ENCODE measurements at regions not wholly inside any gene's neighbourhood (a gene's known extent, or its start where the extent isn't known, plus 50 kb on each side); places are given as distances from the start of the nearest gene placed in this dataset.
A peak's percentile ranks its signal among the peaks of the same experiment; 100 is the strongest.

DNA sequence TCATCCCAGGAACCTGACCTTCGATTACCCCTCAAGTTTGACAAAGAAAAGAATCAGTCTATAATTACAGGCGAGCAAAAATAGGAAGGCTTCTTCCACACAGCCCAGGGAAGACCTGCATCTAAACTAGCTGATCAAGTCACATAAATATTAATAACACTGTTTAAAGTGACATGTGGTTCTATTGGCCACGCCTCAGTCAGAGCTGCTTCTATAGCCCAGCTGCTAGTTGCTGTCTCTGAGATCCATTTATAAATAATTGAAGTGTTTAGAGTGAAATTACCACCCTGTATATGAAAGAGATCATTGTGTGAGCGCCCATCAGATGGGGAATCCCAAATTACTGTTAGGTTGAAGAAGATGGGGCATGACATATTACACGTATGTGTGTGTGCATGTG is 426.0 kb downstream of the CDH2 start:
- no peak for DNase-seq

DNA sequence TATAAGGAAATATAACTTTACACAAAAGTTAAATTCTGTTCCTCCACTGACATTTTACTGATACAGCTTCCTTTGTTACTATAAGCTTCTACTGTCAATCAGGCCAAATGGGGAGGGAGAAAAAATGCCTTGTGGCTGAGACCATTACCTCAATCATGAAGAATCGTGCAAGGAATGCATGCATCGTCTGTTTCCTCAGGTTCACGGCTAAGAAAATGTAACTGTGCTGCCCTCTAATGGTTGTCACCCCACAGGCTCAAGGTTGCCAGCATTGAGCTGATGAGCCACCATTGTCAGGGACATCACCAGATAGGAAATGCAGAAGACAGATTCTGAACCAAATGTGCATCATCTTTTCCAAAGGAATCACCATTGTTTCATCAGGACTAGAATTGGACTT is 426.9 kb downstream of the CDH2 start:
- peak; percentile 36 for DNase-seq

DNA sequence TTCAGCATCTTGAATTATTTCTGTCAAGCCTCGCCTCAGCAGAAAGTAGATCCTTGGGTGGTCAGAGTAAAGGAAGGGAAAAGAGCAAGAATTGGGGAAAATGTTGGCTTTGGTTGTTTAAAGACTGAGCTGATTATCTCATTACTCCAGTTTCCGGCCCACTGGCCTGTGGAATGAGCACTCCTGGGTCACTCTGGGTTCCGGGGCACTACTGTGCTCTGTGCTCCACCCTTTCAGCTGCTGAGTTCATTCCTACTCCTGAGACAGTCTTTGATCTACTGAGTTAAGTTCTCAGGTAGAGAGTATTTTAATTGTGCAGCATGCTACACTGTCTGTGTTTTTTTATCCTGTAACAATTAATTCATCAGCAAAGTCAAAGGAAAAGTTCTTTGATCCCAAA is 427.7 kb downstream of the CDH2 start:
- no peak for DNase-seq

DNA sequence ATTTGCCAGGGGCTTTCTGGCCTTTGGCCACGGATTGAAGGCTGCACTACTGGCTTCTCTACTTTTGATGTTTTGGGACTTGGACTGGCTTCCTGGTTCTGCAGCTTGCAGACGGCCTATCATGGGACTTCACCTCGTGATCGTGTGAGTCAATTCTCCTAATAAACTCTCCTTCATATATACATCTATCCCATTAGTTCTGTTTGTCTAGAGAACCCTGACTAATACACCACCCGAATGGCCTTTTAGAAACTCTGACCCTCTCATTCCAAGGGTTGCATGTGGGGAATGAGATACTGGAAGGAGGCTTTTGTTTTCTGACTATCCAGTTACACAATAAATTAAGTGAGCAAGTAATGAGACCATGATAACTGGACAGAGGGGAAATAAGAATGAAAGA is 430.7 kb downstream of the CDH2 start:
- no peak for DNase-seq

DNA sequence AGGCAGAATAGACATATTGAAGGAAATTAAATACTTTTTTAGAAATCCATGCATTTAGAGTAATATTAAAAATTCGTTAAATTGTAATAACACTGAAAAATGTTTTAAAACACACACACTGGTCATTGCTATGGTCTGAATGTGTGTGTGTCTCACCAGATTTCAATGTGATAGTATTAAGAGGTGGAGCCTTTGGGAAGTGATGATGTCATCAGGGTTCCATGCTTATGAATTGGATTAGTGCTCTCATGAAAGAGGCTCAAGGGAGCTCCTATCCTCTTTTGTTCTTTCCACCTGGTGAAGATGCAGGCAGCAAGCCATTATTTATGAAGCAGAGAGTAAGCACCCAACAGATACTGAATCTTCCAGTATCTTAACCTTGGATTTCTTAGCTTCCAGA is 441.8 kb downstream of the CDH2 start:
- no peak for DNase-seq

DNA sequence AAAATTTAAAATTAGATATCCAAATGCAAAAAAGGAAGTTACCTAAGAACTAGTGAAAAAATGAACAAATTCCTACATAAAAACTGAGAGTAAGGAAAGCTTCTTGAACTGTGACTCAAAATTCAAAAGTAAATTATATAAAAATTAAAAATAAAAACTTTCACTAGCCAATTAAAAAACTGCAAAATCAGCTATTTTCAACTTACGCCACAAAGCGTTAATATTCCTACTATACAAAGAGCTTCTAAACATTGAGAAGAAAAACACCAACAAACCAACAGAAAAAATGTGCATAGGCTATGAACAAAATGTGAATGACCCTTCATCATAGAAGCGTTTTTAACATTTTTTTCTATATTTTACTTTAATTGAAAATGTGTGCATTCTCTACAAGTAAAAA is 445.7 kb downstream of the CDH2 start:
- no peak for DNase-seq

DNA sequence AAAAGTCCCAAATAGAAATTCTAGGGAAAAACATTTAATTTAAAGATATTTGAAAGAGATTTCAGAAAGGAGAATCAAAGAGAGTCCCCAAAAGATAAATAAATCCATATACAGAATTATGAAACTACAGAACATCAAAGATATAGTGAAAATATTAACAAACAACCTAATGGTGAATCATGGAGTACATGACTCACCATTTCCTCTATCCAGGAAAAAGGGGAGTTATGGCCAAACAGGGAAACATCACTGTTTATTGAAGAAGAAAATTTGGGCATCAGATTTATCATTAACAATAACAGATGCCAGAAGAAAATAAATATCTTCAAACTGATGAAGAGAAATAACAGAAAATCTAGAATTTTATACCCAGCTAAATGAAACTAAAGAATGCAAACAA is 448.3 kb downstream of the CDH2 start:
- DNase-seq: no peak

DNA sequence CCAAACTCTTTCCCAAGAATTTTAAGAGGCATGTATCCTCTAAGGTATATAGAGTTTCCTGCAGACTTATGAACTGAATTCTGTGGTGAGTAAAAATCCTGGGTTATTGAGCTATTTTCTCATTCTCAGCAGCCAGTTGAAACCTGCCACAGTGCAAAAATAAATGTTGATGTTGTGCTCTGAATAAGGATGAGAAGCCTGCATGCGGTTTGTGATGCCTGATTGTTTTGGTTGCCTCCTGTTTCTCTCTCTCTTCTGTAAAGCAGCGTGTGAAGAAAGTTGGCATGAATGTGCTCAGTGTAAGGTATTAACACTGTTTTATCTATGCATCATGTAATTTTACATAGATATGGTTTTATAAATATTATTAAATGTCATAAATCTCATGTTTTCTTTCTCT is 452.6 kb downstream of the CDH2 start:
- DNase-seq: no peak

DNA sequence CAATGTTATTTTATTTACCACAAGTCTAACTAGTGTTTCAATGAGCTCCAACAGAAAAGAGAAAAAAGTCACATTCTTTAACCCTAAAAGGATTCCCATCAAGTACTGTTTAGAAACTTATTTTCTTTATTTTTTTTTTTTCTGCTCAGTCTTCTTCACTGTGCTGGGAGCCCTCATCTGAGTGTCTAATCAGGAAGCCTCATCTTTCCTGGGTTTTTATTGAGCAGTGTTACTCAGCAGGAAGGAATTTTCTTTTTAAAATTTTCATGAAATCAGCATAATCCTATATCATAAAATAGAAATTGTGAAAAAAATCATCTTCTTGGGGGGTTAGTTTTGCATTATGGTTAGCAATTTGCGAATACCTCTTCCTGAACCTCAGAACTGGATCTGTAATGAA is 453.8 kb downstream of the CDH2 start:
- no peak for DNase-seq

DNA sequence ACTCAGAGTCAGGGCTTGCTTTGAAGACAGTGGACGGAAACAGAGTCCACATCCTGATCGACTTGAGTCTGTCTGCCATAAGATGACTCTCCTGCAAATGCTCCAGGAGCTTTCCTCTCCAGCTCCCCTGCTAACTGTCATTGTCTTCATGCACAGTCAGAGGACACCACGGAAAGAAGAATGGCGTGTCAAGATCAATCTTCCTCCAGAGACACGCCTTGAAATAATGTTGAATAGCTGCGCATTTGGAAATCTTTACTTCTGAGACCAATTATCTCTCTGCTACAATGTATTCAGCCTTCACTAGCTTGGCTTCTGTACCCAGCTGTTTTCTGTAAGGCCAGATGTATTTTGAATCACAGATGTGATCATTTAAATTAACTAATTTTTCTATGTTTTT is 457.2 kb downstream of the CDH2 start:
- no peak for DNase-seq

DNA sequence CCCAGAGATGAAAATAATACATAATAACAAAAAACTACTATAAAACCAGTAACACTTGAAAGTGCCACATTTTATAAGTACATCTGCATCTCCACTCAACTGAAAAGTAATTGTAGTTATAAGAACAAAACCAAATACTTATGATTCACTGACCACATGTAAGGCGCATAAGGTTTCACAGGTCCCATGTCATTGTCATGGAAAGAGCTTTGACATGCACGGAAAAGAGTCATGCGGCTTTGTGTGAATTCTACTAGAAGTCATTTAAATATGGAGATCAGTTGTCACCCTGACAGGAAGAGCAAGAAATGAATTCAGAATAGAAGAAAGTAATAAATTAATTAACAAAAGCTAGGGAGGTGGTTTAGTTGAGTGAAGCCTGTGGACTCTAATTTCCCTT is 459.1 kb downstream of the CDH2 start:
- no peak for DNase-seq

DNA sequence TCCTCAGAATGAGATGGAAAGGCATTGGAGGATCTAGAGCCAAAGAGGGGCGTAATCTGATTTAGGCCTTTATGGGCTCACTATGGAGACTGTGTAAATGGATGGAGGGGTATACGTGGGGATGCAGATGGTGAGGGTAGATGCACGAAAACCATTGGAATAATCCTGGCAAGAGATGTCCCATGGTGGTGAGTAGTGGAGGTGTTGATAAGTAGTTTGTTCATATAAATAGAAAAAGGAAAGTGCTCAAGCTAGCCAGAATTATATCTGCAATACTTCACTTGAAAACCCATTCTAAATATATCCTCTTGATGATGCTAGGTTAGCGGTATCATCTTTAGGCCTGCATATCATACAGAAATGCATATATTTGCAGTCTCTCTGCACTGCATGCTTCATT is 459.7 kb downstream of the CDH2 start:
- no peak for DNase-seq

DNA sequence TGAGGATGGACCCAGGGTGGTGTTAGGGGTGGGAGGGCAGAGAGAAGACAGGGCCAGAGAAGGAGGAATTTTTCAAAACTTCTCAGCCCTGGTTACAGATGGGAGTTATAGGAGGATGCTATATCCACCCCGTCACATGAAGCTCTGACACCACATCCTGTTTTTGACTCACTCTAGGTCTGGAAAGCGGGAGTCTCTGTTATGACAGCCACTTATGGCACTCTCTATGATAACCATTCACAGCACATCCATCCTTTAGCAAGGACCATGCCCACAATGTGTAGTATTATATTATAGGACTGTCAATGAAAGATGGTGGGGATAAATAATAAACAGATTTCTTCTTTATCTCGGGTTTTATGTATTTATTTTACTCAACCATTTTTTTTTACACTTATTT is 461.2 kb downstream of the CDH2 start:
- DNase-seq: no peak

DNA sequence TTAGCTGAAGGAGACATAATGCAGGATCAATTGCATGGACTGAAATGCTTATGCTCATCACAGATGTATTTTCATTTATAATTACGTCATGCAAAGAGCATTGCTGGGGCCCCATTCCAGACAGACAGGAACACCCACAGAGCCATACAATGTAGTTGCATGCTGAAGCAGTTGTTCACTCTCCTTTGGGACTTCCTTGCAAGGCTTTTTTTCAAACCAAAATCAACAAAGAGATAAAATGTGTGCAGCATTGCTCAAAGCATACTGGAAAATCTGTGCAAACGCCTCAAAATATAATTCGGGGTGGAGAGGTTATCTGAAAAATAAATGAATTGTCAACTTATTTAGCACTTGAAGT is 463.2 kb downstream of the CDH2 start:
- DNase-seq: peak; percentile 75

DNA sequence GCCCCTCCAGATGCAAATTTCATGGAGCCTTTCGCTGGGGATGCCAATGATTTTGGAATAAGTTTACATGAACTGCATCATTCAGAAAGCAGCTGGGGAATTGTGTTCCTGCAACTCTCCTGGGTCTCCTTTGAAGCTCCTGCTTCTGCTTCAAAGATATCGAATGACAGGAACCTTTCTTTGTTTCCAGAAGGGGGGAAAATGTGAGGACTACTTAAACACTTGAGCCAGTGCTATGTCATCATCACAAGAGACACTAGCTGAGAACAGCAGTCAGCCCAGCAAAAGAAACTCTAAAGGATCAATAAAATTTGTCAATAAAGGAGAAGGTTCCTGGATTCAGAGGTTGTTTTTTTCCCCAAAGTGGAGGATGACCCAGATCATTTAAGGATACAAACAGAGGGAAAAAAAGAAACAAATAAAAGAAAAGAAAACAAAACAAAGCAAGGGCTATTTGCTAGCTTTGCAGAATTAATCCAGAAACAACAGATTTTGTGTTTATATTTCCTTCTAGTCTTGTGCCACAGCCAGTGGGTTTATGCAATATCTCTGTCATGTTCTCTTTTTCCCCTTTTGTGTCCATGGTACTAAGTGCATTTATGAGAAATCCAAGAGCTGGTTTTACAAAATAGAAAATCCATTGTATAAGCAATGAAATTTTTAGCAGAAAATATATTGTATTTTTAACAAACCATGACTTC is 463.7 kb downstream of the CDH2 start:
- no peak for DNase-seq

DNA sequence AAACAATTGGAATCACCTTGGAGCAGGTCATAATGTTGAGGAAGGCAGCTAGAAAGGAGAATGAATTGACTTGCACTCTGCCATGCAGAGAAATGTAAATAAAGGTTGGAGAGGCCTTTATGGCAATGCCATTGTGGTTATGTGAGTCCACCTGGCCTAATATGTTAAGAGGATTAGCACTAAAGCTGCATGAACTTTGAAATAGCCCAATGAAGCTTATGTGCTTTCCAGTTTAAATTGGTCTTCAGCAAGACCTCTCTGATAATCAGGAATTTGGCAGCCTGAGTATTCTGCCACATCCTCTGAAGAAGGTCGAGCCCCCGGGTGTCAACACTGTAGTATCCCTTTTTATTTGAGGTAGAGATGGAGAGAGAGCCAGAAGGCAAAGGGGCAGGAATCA is 464.9 kb downstream of the CDH2 start:
- no peak for DNase-seq

DNA sequence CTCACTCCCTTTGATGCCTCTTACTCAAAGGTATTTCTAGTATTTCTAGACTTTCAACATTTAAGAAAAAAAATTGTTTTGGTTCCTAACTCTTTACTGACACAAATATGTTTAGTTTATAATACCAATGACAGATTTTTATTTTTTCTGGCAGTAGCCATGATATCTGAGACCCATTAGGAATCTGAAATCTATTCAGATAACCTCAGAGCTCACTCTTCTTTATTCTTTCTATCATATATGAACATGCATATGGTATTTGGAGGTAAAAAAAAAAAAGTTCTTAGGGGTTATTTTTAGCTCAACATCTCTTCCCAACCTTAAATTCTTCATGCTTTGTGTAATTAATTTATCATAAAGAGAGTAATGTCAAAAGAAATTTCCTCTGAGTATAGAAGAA is 465.5 kb downstream of the CDH2 start:
- DNase-seq: no peak

DNA sequence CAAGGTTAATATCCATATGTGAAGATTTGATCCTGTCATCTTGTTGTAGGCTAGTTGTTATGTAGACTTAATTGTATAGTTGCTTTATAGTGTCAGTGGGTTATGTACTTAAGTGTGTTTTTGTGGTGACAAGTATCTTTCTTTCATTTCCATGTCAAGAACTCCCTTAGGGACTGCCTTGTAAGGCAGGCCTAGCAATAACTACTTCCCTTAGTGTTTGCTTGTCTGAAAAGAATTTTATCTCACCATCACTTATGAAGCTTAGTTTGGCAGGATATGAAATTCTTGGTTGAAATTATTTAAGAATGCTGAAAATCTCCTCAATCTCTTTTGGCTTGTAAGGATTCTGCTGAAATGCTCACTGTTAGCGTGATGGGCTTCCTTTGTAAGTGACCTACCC is 467.6 kb downstream of the CDH2 start:
- DNase-seq: no peak

DNA sequence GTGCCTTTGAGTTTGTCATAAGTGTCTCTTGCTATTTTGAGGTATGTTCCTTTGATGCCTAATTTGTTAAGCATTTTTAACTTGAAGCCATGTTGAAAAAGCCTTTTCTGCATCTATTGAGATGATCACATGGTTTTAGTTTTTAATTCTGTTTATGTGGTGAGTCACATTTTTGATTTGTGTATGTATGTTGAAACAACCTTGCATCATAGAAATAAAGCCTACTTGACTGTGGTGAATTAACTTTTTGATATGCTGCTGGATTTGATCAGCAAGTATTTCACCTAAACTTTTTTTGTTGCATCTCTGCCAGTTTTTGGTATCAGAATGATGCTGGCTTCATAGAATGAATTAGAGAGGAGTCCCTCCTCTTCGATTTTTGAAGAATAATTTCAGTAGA is 469.7 kb downstream of the CDH2 start:
- DNase-seq: no peak

DNA sequence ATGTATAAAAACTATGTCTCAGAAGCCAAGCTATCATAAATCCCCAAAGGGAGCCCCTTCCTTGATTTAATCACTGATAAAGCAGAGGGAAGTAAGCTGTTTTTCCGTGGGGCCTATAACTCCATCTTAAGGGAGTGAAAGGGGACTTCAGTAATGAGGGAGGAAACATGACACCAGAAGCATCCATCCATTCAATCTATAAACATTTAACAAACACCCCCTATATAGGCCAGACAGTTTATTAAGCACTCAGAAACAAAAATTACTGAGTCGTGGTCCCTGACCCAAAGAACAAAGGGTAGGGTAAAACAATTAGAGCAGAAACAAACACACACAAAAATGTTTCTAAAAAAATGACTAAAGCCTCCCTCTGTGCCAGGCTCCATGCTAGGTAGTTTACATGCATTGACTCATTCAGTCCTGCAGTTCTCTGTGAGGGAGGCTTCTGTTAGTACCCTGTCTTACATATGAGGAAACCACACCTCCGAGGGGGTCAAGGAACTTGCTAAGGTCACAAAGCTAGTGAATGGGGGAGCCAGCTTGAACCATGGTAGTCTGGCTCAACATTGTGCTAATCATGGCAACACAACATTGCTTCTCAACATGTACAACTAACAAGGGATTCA is 472.1 kb downstream of the CDH2 start:
- DNase-seq: no peak

DNA sequence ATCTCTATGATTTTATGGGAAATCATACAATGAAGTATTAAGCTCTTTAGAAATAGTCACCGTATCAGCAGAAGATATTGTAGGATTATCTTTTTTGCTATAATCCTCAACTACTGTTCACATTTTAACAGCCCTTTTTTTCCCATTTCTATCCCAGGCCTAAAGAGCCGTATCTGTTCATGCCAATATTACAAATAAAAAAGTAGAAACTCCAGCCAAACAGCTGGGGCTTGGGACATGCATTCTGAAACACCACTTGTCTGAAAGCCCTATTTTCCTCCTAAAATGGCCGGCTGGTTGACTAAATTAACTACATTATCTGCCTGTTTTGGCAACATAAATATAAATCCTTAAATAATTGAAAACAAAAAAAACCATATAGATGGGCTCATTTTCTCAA is 477.8 kb downstream of the CDH2 start:
- DNase-seq: peak; percentile 59

DNA sequence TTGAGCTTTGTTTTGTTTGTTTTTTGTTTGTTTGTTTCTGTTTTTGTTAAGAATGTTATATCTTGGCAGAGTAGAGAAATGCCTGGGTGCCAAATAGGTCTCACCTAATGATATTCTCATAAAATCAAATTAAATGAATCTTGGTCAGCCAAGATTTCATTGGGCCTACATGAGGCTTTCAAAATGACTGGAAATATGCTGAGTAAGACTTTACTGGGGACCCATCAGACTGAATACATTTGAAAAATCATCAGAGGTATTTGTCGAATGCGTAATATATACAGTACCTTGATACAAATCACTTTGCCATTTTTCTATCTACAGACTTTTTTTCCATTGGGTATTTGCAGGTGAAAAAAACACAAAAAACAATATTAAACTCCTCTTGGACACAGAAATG is 480.8 kb downstream of the CDH2 start:
- no peak for DNase-seq

DNA sequence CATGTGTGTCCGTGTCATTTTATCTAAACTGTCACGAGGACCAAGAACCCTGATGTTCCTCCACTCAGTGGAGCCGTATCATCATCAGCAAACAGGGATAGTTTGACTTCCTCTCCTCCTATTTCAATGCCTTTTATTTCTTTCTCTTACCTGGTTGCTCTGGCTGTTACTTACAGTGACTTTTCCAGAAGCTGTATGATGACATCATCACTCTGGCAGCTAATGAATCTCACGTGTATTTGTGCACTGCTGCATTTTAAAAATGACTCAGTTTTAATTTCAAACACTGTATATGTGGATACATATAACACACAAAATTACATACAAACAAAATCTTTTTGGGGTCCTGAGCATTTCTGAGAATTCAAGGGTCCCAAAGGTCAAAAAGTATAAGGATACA is 481.4 kb downstream of the CDH2 start:
- no peak for DNase-seq

DNA sequence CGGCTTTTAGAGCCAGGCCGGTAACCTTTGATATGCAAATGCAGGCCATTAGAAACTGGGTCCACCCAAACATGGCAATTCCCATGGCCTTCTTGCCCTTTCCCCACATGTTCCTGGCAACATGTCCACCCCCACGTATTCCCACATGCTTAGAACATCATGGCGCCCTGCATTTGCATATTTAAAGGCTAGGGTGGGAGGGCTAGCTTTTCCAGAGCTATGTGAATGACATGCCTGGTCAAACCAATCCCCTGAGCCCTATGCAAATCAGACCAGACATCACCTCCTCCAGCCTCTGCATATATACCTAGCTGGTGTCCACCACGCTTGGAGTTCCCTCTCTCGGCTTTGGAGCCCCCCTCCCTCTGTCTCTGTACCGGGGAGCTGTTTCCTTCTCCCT is 481.9 kb downstream of the CDH2 start:
- no peak for DNase-seq

DNA sequence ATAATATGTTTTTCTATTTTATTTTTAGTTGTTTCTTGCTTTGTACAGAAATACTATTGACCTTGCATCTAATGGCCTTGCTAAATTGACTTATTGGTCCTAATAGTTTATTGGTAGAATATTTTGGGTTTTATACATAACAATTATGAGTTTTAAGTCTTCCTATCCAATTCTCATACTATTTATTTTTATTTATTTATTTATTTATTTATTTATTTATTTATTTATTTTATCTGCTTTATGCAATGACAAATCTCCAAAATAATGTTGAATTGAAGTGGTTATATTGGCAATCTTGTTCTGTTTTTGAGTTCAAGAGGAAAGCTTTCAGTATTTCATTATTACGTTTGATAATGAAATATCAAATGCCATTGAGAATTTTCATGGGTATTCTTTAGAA is 488.3 kb downstream of the CDH2 start:
- DNase-seq: no peak

Data from hindlimb muscle (tissue), 1 donor.